ENCODE measurements at regions not wholly inside any gene's neighbourhood (a gene's known extent, or its start where the extent isn't known, plus 50 kb on each side); places are given as distances from the start of the nearest gene placed in this dataset.

- DNase-seq (ENCODE audit: low spot score): no peak
- TF ChIP-seq EGR1 (IDR thresholded peaks at IDR 0.05; ENCODE audit: low read depth in 2 of 2) (no peak), TAF1 (conservative IDR thresholded peaks at IDR 0.05) (no peak), CTCF (IDR thresholded peaks at IDR 0.05; ENCODE audit: low read depth, low read length, missing input control) (no peak), NR2F2 (IDR thresholded peaks at IDR 0.05) (no peak)
- H3K27ac ChIP-seq (ENCODE audit: low read depth in 1 of 2, low read length in 2 of 2): no peak overlapping the region
- H3K36me3 ChIP-seq (ENCODE audit: control insufficient read depth in 4 of 4, insufficient read depth in 3 of 4, low read depth in 1 of 4, low read length in 3 of 4): no peaks in the 10 kb centered on the region
- no peaks in the 10 kb centered on the region for H3K4me1 ChIP-seq (ENCODE audit: control insufficient read depth in 4 of 4, insufficient read depth in 4 of 4, low read length in 3 of 4)
- H3K4me3 ChIP-seq (ENCODE audit: low read depth in 1 of 3, low read length in 3 of 3): no peak overlapping the region
- no peak overlapping the region for H3K9ac ChIP-seq (ENCODE audit: low read depth in 1 of 2, low read length in 2 of 2)
- H3K27me3 ChIP-seq (ENCODE audit: control insufficient read depth in 4 of 4, insufficient read depth in 4 of 4, low read length in 3 of 4): no peaks in the 10 kb centered on the region
- 65% methylated on average over 3 of the region's 3 CpGs for WGBS
- peaks cover 0 to 6% (median 0%) of the 10 kb centered on the region in 4 donors for H3K9me3 ChIP-seq (ENCODE audit: control insufficient read depth in 4 of 4, low read length in 3 of 4)
Measured at GRCh38 chr18:60847517-60847916, 474.9 kb upstream of the MC4R start.

GRCh38 chr18:60861575-60861974 is 471.7 kb upstream of the CDH20 start:
- H3K27me3 ChIP-seq (ENCODE audit: control insufficient read depth in 4 of 4, insufficient read depth in 4 of 4, low read length in 3 of 4): no peaks in the 10 kb centered on the region
- TF ChIP-seq EGR1 (IDR thresholded peaks at IDR 0.05; ENCODE audit: low read depth in 2 of 2) (no peak), ZBTB33 (IDR thresholded peaks at IDR 0.05) (no peak), CTCF (IDR thresholded peaks at IDR 0.05; ENCODE audit: low read depth, low read length, missing input control) (no peak), MAX (IDR thresholded peaks at IDR 0.05) (no peak), YY1 (IDR thresholded peaks at IDR 0.05) (no peak), ATF3 (IDR thresholded peaks at IDR 0.05) (no peak), HNF4A (conservative IDR thresholded peaks at IDR 0.05) (no peak), NR2F2 (IDR thresholded peaks at IDR 0.05) (no peak), JUND (IDR thresholded peaks at IDR 0.05) (no peak), FOXA2 (IDR thresholded peaks at IDR 0.05) (no peak), SP1 (IDR thresholded peaks at IDR 0.05) (no peak), GABPA (IDR thresholded peaks at IDR 0.05 in 1 of 2, conservative IDR thresholded peaks at IDR 0.05 in 1 of 2) (no peak)
- H3K36me3 ChIP-seq (ENCODE audit: control insufficient read depth in 4 of 4, insufficient read depth in 3 of 4, low read depth in 1 of 4, low read length in 3 of 4): no peaks in the 10 kb centered on the region
- no peak overlapping the region for H3K9ac ChIP-seq (ENCODE audit: low read depth in 1 of 2, low read length in 2 of 2)
- no peak overlapping the region for H3K4me3 ChIP-seq (ENCODE audit: low read depth in 1 of 3, low read length in 3 of 3)
- no peak overlapping the region for H3K27ac ChIP-seq (ENCODE audit: low read depth in 1 of 2, low read length in 2 of 2)
- no peaks in the 10 kb centered on the region for H3K4me1 ChIP-seq (ENCODE audit: control insufficient read depth in 4 of 4, insufficient read depth in 4 of 4, low read length in 3 of 4)
- DNase-seq (ENCODE audit: low spot score): no peak
- no peaks in the 10 kb centered on the region for H3K9me3 ChIP-seq (ENCODE audit: control insufficient read depth in 4 of 4, low read length in 3 of 4)
